Nephron progenitor cell (in vitro differentiated cells): ENCODE measurements at regions not wholly inside any gene's neighbourhood (a gene's known extent, or its start where the extent isn't known, plus 50 kb on each side); places are given as distances from the start of the nearest gene placed in this dataset.
A peak's percentile ranks its signal among the peaks of the same experiment; 100 is the strongest.

ENCODE experiments used
- DNase-seq: peaks from one replicate; pipeline ENCODE4 v3.0.0; 2021
- H3K27ac Mint-ChIP-seq: 2 replicates; pipeline ENCODE4 v1.8.0; 2021; ENCODE audit warnings: mild to moderate bottlenecking, moderate library complexity, mixed read lengths
- H3K27me3 Mint-ChIP-seq: 2 replicates; pipeline ENCODE4 v1.8.0; 2021; ENCODE audit warnings: mild to moderate bottlenecking, low read depth, mixed read lengths; ENCODE audit not compliant: poor library complexity
- H3K36me3 Mint-ChIP-seq: 2 replicates; pipeline ENCODE4 v1.8.0; 2021; ENCODE audit warnings: low read depth, mixed read lengths
- H3K4me1 Mint-ChIP-seq: 2 replicates; pipeline ENCODE4 v1.8.0; 2021; ENCODE audit warnings: mixed read lengths
- H3K4me3 Mint-ChIP-seq: 2 replicates; pipeline ENCODE4 v1.8.0; 2021; ENCODE audit warnings: mild to moderate bottlenecking, moderate library complexity, mixed read lengths
- H3K9me3 Mint-ChIP-seq: 2 replicates; pipeline ENCODE4 v1.8.0; 2021; ENCODE audit warnings: mild to moderate bottlenecking, moderate library complexity, mixed read lengths
- CTCF ChIP-seq: fragments of 200-600 bp; sonication (generic); IDR thresholded peaks from 2 replicates; pipeline ENCODE4 v1.5.0; 2021; ENCODE audit warnings: antibody characterized with exemption

GRCh38 chr4:182145334-182145905, 97.8 kb upstream of the TENM3 start:
- peak overlapping the region; percentile 98 for H3K4me3 Mint-ChIP-seq
- no peaks in the 10 kb centered on the region for H3K9me3 Mint-ChIP-seq
- TF ChIP-seq CTCF = no peak
- peaks cover 59% of the 10 kb centered on the region for H3K4me1 Mint-ChIP-seq
- no peaks in the 10 kb centered on the region for H3K36me3 Mint-ChIP-seq
- H3K27ac Mint-ChIP-seq = peak overlapping the region; percentile 96
- peak; percentile 10 for DNase-seq
- H3K27me3 Mint-ChIP-seq = peaks cover 24% of the 10 kb centered on the region

DNA sequence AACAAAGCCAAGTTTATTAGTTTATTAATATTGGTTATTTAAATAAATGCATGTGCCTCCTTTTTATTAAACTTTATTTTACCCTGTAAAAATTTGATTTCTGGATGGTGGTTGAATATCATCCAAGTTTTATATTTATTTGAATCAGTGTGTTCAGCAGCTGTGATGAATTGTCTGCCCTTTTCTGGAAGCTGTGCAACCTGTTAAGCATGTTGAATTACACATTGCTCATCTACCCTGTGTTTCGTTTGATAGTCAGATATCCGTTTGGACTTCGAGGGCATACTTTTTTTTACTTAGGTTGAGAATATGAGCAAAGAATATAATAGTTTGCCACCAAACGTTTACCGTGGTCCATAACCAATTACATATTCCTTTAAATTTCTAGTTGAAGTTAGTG, 95.8 kb upstream of the TENM3 start:
- no peaks in the 10 kb centered on the region for H3K36me3 Mint-ChIP-seq
- H3K27ac Mint-ChIP-seq = no peak overlapping the region
- no peaks in the 10 kb centered on the region for H3K9me3 Mint-ChIP-seq
- H3K4me1 Mint-ChIP-seq = peaks cover 42% of the 10 kb centered on the region
- no peak for DNase-seq
- peak overlapping the region; percentile 18 for H3K4me3 Mint-ChIP-seq
- peaks cover 5% of the 10 kb centered on the region for H3K27me3 Mint-ChIP-seq
- no peak for TF ChIP-seq CTCF

- Mint-ChIP-seq H3K9me3 (no peaks in the 10 kb centered on the region), H3K4me1 (peaks cover 21% of the 10 kb centered on the region), H3K4me3 (no peak overlapping the region), H3K36me3 (no peaks in the 10 kb centered on the region), H3K27me3 (peaks cover 4% of the 10 kb centered on the region), H3K27ac (no peak overlapping the region)
- no peak for TF ChIP-seq CTCF
- no peak for DNase-seq
Measured at GRCh38 chr4:182150645-182151044, 92.6 kb upstream of the TENM3 start.

DNA sequence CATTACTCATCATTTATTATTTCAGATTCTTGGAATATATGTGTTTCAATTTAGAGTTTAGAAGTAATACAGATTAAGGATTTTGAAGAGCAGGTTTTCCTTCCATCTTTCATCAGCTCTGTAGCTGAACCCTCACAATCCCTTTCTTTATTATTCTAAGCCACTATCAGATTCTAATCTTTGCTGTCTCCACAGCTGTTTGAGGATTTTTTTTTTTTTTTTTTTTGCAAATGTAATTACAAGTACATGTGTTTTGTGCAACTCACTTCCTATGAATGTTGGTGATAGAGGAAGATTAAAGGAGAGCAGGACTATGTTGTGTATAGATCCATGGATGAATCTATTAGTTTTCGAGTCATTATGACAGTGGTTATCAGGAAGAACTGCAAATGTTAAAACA, 87.4 kb upstream of the TENM3 start:
- no peak for DNase-seq
- H3K9me3 Mint-ChIP-seq = peaks cover 7% of the 10 kb centered on the region
- no peak overlapping the region for H3K4me3 Mint-ChIP-seq
- peaks cover 4% of the 10 kb centered on the region for H3K4me1 Mint-ChIP-seq
- peaks cover 33% of the 10 kb centered on the region for H3K36me3 Mint-ChIP-seq
- H3K27ac Mint-ChIP-seq = no peak overlapping the region
- no peak for TF ChIP-seq CTCF
- H3K27me3 Mint-ChIP-seq = peaks cover 5% of the 10 kb centered on the region

DNA sequence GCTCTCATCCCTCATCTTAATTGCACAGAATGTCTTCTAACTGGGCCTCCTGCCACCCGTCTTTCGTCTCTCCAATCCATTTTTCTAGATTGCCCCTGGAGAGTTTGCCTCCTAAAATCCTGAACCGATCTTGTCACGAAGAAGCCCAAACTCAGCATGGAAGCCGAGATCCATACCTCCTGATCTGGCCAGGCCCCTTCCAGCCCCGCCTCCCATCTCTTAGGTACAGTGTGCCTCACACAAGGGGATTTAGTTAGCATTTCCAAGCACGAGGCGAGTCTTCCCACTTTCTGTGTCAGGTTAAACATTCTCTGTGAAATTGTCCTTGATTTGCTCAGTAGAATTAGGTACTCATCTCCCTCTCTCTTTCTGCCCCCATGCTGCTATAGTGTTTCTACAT, 80.0 kb upstream of the TENM3 start:
- H3K27ac Mint-ChIP-seq = no peak overlapping the region
- H3K9me3 Mint-ChIP-seq = peaks cover 13% of the 10 kb centered on the region
- TF ChIP-seq CTCF = no peak
- H3K4me3 Mint-ChIP-seq = no peak overlapping the region
- peaks cover 49% of the 10 kb centered on the region for H3K36me3 Mint-ChIP-seq
- DNase-seq = no peak
- H3K27me3 Mint-ChIP-seq = peaks cover 2% of the 10 kb centered on the region
- H3K4me1 Mint-ChIP-seq = no peaks in the 10 kb centered on the region

DNA sequence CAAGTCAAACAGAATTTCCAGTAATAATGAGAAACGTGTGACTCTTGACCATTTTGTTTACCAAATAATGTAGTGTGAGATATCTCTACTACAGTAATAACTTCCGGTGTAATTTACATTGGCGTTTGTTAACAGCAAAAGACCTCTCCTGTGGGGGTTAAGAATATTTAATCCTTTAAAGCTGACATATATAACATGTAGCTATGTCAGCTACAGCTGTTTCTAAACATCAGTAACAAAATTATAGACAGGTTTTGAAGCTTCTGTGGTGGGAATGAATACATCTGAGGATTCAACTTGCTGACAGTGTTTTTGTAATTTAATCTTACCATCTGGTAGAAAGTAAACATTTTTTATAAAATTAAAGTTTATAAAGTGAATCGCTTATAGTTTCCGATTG, 73.6 kb upstream of the TENM3 start:
- Mint-ChIP-seq H3K27ac (no peak overlapping the region), H3K27me3 (no peaks in the 10 kb centered on the region), H3K9me3 (no peaks in the 10 kb centered on the region), H3K4me1 (no peaks in the 10 kb centered on the region), H3K4me3 (no peak overlapping the region), H3K36me3 (peaks cover 18% of the 10 kb centered on the region)
- no peak for DNase-seq
- TF ChIP-seq CTCF = no peak
